ENCODE measurements at regions not wholly inside any gene's neighbourhood (a gene's known extent, or its start where the extent isn't known, plus 50 kb on each side); places are given as distances from the start of the nearest gene placed in this dataset.

DNA sequence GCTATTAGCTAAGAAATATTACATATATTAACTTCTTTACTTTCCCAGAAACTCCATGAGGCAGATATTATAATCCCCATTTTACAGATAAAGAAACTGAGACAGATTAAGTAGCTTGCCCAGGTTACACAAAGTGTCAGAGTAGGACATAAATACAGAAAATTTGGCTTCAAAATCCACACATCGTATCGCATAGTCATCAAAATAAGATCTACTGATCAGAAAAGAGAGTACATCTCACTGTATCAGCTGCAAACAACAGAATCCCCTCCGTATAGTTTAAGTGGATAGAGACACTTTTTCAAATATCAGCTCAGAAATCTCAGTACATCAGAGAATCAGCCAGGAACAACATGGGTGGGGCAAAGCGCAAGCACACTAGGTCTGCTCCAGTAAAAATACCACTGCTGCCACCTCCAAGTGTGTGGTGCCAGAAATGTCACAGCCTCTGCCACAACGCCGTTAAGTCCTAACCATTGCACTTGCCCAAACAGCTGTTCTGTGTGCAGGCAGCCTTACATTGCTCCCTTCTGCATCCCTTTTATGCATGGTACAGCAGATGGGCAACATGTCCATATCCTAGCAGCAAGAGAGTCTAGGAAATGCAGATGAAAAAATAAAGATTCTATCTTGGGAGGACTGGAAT lies 204.8 kb downstream of the KLF12 start:
- DNase-seq: no peak

DNA sequence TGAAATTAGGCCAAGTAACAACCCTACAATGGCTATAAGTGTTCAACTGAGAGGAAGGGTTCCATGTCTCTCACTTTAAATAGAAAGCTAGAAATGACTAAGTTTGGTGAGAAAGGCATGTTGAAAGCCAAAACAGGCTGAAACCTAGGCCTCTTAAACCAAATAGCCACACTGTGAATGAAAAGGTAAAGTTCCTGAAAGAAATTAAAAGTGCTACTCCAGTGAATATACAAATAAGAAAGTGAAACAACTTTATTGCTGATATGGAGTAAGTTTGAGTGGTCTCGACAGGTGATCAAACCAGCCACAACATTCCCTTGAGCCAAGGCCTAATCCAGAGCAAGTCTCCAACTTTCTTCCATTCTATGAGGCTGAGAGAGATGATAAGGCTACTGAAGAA lies 209.6 kb downstream of the KLF12 start:
- no peak for DNase-seq

DNA sequence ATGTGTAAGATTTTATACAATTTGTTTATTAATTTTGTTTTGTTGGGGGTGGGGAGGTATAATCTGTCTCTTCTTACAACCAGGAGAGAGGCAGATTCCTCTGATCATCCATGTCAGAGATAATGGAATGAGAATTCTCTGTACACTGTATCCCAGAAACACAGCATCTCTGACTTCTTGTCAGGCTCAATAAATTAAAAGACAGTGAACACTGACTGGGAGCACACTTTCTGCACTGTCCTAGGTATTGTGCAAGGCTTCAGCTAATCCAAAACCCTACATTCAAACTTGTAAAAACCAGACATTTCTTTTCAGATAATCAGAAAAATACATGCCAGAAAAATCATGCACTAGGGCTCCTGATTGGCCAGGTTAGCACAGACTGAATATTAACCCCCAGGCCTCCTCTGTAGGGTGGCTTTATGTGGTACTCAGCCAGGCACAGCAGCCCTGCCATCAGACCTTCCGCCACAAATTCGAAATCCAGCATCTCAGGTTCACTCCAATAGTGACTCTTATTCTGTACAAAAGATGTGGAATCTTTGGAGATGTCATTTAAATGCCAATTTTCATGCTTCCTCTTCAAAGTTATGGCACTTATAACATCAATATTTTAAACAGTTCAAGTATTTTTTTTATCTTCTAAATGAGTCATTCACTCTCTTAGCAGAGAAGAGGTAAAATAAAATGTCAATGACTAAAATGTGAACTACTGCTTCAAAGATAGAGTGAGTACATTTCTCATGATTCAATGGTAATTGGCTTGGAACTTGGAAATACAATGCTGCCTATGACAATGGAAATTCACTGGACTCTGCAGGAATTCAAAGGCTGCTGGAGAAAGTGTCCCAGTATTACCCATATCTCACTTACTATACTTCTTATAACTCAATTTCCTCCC lies 211.5 kb downstream of the KLF12 start:
- no peak for DNase-seq

DNA sequence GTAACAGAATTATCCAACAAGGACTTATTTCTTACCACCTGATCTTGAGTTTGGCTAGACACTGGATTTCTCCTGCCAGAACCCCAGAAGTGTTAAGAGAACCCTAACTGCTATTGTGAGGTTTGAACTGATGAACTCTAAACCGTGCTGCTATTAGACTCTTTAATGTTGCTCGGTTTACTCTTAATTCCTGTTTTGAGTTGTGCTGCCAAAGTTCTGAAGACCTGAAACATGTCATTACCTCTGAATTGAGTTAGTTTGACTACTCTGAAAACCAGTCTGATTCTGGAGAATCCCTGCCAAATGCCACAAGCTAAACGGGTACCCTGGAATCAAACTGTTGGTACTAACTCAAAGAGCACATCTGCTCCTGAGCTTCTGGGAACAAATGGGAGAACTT lies 215.5 kb downstream of the KLF12 start:
- no peak for DNase-seq

DNA sequence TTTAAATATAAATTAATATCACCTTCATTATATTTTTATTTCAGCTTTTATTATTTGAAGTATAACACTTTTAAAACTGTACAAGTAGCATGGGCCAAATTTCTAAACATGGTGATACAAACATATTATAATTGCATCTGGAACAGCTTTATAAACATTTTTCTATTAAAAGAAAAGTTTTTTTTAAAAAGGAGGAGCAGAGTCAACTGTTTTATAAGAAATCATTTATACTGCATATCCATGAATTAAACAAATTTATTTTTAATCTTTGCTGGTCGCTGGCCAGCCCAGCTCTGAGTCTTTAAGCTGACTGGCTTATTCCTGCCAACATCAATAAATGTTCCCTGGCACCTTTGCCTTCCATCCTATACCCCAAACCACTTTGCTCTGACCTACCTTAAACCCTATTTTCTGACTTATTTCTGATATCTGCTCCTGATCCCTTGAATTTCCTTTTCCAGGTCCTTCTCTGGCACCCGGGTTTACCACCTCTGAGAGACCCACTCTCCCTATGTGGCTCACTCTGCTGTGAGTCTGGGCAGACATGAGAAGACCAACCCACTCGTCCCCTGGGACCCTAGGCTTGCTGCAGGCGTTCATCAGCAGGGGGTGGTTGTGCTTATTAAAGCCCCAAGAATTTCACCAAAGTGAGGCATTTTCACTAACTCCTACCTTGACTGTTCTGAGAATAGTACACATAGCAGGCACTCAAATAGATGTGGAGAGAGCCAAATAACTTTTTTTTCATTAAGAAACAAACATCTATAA lies 220.3 kb downstream of the KLF12 start:
- no peak for DNase-seq

DNA sequence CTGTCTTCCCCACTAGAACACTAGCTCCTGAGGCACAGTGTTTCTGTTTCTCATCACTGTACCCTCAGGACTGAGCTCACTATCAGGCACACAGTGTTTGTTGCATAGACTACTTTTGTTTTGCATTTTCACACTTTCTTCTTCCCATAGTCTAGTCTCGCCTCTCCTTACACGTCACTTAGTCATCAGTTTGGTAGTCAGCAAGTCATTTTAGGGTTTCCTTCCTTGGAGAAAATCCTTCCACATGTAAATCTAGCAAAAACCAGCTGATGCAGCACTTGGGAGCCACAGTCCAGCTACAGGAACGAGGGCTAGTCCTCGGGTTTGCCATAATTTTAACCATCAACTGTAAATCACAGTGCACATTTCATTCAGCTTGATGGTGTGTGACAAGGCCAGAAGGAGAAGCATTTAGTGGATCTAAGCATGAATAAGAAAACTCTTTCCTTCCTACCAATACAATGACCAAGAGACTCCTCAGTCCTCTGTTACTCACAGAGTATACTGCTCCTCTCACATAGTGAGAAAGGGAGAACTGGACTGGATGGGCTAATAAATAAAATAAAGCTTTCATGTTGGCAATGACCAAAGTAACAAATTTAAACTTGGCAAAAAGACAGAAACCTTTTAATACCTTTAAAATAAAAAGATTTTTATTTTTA lies 221.0 kb downstream of the KLF12 start:
- DNase-seq: no peak

DNA sequence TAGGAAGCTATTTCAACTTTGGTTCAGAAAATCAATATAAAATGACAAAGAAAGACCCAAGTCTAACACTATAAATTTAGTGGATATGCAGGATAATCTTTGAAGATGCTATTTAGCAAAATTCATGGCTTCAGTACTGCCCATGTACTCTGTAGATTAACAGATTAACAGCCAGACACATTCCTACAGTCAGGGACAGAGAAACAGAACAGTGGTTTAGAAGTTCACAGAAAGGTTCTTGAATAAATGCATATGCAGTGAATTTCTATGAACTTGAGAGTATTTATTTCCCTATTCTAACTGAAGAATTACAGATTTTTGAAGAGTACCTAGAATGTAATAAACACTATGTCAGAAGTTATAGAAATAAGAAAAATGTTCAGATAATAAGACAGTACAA lies 222.8 kb downstream of the KLF12 start:
- DNase-seq: no peak

DNA sequence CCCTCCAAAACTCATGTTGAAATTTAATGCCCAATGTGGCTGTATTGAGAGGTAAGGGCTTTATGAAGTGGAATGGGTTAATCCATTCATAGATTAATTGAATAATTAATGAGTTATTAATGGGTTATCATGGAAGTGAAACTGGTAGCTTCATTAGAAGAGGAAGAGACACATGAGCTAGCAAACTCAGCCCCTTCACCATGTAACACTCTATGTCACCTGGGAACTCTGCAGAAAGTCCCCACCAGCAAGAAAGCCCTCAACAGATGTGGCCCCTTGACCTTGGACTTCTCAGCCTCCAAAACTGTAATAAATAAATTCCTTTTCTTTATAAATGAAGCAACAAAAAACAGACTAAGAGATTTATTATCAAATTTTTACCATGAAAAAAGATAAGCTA lies 223.5 kb downstream of the KLF12 start:
- DNase-seq: no peak

DNA sequence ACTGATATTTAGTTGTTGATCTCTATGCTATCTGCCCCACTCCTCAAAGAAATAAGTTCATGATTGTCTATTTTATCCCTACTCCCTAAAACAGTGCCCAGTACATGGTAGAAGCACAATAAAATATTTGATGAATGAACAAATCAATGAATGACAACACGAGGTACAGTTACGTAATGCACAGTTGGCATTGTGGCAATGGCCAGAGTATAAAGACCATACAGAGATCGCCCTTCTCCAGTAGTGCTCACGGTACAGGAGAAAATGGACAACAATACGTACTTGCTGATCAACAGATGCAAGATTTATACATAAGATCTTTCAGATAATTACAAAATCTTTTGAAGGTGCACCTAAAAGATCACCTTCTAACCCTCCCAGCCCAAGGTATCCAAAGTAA lies 225.4 kb downstream of the KLF12 start:
- no peak for DNase-seq

DNA sequence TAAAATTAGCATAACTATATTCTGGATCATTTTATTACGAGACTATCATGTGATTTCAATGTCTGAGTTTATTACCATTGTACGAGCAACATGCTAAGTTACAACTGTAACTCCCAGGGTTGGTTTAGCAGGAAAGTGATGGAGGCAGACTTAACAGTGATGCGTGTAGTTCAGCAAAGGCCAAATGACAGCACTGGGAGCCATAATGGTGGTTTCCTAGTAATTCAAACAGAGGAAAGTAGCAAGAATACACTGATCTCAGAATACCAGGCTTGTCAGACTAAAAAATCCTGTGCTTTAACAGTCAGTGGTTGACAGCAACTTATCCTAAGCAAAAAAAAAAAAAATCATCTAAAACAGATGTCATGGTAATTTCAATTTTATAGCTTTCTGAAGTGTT lies 229.6 kb downstream of the KLF12 start:
- no peak for DNase-seq

DNA sequence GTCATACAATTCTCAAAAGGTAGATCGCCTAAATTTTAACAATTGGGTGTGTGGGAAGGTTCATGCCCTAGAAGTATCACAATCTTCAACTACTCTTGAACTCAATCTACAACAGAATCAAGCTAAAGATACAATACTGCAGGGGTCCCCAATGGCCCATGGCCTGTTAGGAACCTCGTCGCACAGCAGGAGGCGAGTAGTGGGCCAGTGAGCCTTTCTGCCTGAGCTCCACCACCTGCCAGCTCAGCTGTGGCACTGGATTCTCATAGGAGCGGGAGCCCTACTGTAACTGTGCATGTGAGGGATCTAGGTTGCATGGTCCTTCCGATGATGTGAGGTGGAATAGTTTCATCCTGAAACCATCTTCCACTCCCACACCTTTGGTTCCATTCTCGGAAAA lies 230.6 kb downstream of the KLF12 start:
- no peak for DNase-seq

DNA sequence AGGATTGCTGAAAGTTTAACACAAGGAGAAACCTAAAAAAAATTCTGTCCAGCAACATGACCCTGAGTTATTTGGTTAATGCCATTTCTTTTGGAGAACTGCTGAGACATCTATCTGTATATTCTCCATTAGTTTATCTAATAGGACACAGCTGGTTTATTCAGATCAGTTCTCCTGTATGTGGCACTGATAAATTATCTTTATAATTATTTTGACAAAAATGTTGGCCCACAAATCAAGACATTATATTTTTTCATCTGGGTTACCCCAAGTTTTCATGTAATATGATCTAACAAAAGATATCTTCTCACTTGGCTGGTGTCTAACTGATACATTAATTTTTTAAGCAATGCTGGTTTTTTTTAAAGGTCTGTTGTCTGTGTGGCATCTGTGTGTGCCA lies 231.4 kb downstream of the KLF12 start:
- no peak for DNase-seq

DNA sequence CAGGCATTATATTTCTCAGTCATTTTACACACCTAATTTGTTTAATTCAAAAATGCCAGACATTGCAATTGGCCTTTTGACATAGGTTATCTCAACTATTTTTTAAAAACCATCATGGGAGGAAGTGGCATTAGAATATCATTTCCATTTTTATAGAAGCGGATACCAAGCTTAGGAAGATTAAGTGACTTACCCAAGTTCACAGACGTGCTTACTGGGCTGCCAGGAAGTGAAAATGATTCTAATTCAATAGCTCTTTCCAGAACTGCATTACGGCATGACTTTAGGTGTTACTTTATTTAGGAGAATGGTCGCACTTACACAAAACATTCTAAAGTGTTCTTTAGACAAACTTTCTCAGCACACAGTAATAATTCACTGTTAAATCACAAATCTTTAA lies 231.9 kb downstream of the KLF12 start:
- no peak for DNase-seq

DNA sequence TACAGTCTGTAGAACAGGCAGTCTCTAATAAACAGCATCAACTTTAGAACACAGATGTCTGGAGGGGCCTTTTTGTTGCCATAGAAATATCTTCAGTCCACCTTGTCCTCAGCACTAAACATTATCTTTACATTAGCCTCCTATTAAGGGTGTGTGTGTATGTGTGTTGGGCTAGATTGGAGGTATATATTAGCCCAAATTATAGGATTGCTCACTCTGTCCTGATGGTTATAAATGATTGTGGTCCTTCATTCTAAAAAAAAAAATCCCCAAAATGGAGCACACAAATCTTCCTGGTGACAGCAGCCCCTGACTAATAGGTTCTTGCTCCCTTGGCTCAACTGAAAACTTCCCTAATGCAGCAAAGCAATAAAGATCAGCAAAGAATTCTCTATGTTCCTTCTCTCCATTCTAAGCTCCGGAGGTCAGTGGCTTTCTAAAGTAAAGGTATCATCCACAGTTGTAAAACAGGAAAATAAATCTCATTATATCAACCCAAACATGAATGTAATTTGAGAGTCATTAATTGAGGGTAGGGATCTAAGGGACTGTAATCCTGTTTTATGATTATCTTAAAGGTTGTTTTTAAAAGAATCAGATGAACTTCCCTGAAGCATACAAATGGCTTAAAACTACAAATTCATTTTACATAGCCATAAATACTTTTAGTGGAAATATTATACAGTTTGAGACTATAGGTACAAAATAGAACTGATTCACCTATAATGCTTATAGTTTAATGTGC lies 232.7 kb downstream of the KLF12 start:
- DNase-seq: no peak

DNA sequence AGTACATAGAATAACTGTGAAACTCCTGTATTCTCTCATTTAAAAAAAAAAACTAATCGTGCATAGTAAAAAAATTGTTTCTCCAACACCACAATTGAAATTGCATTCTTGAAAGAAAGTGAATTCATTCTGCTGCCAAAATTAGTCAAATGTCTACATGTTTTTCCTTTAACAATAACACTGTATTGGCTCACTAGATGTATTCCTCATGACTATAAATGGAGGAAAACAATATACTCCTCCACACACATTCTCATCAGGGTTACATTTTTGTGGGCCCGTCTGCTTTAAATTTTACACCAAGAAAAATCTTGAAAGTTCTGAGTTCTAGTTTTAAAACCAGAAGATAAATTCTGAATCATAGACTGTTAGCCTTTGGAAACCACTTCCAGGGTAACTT lies 233.6 kb downstream of the KLF12 start:
- DNase-seq: no peak

DNA sequence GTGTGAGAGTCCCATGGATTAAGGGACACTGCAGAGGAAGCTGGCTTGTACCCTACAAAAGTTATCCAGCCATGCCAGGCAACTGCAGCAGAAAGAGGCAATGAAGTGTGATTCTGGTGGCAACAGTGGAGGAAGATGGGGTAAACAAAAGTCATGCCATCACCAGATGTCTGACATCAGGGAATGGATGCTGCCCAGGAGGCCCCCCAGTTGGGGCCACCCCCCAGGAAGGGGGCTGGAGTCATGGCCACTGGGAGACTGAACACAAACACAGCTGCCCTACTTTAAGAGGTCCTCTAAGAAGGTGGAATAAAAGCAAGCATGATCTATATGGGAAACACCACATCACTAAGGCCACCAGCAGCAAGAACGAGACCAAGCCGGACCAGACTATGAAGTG lies 235.3 kb downstream of the KLF12 start:
- DNase-seq: no peak

DNA sequence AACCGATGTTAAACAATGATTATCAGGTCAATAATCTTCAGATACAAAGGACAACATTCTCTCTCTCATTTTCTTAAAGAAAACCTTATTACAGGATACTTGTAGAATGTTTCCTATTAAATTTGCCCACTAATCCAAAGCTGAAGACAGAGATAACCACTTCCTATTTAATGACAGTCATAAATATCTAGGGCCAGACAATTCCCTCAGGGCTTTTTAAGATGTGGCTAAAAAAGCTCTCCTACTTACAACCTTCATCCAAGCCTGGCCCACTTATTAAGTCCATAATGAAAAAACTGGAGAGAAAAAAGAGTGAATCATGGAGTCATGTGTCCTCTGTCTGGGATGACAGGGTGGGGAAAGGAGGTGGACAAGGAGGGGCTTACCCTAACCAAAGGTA lies 235.9 kb downstream of the KLF12 start:
- no peak for DNase-seq

DNA sequence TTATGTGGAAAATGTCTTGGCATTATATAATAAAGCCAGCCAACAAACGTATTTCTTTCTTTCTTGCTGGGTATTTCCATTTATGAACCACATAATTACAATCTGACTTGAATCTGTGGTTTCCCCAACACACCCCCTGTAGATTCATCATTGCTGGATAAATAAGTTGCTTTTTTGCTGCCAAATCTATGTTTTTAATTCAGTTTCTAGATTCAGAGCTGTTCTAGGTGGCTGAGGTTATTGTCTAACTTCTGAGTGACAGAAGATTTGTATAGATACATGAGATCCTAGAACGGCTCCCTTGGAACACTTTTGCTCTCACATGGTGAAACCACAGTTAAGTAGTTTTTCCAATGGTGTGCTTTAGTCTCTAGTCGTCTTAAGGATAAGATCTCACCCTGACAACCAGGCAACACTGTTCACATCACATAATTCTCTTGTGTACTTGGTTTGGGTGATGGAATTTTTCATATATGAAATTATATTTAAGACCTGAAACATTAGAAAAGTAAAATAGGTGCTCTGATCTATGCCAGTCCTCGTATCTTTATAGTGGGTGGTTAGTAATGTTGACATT lies 239.1 kb downstream of the KLF12 start:
- DNase-seq: no peak

DNA sequence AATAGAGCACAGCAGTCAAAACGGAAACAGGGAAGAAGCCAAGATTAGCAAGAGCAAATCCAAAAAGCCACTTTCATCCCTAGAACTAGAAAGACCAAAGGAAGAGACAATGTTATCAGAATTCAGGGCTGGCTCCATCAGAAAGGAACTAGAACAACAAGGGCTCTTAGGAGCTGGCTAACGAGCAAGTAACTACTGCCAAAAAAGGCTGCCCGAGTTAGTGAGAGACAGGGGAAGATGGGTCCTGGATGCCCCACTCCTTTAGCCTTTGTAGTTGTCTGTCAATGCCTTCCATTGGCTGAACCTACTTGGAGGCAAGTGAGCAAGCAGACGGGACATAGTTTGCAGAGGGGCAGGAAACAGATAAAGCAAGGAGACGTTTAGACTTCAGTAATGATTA lies 240.4 kb downstream of the KLF12 start:
- no peak for DNase-seq

DNA sequence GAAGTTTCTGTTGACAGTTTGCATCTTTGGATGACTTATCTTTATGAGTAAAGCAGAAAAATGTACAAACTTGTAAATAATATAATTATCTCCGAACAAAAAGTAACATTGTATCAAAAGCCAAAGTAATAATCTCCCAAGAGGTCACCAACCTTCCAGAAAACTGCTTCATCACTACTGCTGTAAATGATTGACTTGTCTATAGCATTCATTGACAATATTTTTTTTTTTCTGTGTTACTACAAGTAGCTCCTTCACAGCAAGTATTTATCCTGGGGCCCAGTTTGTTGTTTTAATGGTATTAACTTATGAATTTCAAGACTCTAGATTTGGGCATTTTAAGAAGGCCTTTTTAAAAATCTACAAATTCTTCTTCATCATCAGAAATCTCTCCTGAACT lies 242.4 kb downstream of the KLF12 start:
- no peak for DNase-seq

DNA sequence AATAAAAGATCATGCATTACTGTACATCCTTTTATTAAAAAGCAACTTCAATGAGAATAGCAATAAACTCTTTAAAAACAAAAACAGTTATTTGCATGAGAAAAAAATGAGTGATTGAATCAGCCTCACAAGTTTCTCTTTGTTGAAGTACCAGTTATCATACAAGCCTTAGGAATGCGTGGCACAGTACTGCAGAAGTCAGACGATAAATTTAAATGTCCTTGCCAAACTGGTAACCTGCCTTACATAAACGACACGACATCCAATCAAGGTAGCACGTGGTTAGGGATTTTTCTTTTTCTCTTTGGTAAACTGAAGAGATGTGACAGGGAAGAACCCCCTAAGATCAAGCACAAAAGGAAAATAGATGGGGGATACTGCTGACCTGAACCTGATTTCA lies 251.0 kb downstream of the KLF12 start:
- DNase-seq: no peak

DNA sequence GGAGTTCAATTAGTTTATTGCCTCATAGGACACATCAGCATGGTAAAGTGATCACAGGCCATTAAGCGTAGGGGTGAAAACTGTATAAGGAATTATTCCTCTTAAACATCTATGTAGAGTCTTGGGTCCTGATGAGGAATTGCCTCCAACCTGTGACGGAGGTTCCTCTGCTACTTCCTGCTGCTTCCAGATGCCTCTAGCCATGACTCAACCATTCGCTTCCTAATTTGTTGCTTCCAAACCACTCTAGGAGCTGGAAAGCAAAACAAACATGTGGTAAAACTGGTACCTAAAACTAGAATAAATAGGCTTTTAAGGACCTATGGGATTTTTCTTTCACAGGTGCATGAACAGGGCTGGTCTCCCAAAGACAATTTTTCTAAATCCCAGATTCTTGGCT lies 253.8 kb downstream of the KLF12 start:
- no peak for DNase-seq
